ENCODE measurements at regions not wholly inside any gene's neighbourhood (a gene's known extent, or its start where the extent isn't known, plus 50 kb on each side); places are given as distances from the start of the nearest gene placed in this dataset.
A peak's percentile ranks its signal among the peaks of the same experiment; 100 is the strongest.
"Not testable (repeated sequence)": the region's sequence is repeated elsewhere in the genome, so short reads cannot be mapped to it uniquely, and the experiment has no call there.

DNA sequence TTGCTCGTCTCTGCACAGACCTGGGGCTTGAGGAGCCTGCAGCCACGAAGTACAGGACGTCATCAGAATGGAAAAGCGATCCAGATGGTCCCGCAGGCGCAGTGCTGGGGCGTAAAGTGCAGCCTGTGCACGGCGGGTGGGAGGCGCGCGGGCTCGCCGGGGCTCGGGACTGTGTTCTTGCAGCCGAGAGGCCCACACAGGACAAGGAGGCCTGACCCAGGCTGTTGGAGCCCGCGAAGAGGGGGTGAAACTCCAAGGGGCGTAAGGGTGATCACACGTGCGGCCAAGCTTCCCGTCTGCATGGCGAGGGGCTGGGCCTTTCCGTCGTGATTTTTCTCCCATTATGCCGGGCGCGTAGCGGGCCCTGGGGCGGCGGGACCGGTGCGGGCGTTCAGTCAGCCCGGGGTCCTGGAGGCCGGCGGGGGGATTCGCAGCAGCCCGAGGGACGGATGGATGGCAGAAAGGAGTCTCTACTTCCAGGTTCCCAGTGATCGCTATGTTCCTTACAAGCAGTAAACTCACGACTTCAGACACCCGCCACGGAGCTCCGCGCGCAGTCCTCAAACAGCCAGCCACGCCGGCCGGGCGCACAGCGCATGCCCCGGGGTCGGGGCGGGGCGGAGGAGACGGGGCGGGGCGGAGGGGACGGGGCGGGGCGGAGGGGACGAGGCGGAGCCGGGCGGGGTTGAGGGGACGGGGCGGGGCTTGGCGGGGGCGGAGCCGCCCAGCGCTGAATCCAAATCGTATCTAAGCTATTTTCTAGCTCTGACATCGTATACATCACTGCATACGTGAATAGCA, 141.0 kb upstream of the KCNJ18 start (continued):
- TF ChIP-seq ZNF785 (tag by site-specific recombination; IDR thresholded peaks at IDR 0.05) (no peak), ZNF214 (tag by site-specific recombination; IDR thresholded peaks at IDR 0.05; ENCODE audit: borderline replicate concordance) (no peak), ZNF510 (tag by site-specific recombination; IDR thresholded peaks at IDR 0.05; ENCODE audit: insufficient replicate concordance) (no peak), PRDM1 (tag by site-specific recombination; IDR thresholded peaks at IDR 0.05) (no peak), ZNF133 (tag by site-specific recombination; IDR thresholded peaks at IDR 0.05) (no peak), SETDB1 (IDR thresholded peaks at IDR 0.05; ENCODE audit: insufficient read length, low read length) (no peak), ZNF354C (tag by site-specific recombination; IDR thresholded peaks at IDR 0.05; ENCODE audit: borderline replicate concordance, low read depth) (no peak), ZNF140 (tag by site-specific recombination; IDR thresholded peaks at IDR 0.05) (no peak), ZNF626 (tag by site-specific recombination; IDR thresholded peaks at IDR 0.05) (no peak)

DNA sequence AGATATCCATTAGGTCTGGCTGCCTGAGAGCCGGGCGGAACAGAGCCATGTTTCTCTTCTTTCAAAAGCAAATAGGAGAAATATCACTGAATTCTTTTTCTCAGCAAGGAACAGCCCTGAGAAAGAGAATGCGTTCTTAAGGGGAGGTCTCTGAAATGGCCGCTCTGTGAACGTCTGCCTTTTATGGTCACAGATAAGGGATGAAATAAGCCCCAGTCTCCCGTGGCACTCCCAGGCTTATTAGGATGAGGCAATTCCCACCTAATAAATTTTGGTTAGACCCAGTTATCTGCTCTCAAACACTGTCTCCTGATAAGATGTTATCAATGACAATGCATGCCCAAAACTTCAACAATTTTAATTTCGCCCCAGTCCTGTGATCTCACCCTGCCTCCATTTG, 133.4 kb upstream of the KCNJ18 start:
- POLR2A ChIA-PET; H3K36me3 ChIP-seq (ENCODE audit: control insufficient read depth in 2 of 2, insufficient read depth in 1 of 2, low read length in 2 of 2); H3K27ac ChIP-seq (ENCODE audit: extremely low read depth, low read depth, low read length); H3K4me3 ChIP-seq (ENCODE audit: low read depth, low read length); H3K4me1 ChIP-seq (ENCODE audit: control insufficient read depth, insufficient read depth, low read length); H3K9me3 ChIP-seq (ENCODE audit: control insufficient read depth, insufficient read depth, low read depth, low read length); CTCF ChIA-PET: not testable (repeated sequence)
- TF ChIP-seq ZNF626 (tag by site-specific recombination; IDR thresholded peaks at IDR 0.05) (0 out of 2 replicates have a peak, but pooled peaks have one; percentile 47), SETDB1 (IDR thresholded peaks at IDR 0.05; ENCODE audit: insufficient read length, low read length) (peak; percentile 80)

DNA sequence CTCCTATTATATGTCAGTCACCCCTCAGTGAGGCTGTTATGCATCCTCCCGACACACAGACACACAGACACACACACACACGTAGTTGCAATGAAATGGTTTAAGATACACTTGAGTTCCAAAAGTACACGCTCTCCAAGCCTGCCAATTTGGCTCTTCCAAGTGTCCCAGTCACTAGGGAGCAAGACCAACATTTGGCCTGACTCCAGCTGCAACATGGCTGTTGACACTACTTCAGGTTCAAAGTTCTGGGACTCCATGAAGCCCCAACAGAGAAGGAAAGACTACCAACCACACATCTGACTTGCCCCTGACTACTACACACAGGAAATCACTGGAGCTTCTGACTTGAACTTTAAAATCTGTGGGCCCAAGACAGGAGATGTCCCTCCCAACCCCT, 128.1 kb upstream of the KCNJ18 start:
- H3K4me3 ChIP-seq (ENCODE audit: low read depth, low read length), result no peak overlapping the region
- no peaks in the 10 kb centered on the region for H3K4me1 ChIP-seq (ENCODE audit: control insufficient read depth, insufficient read depth, low read length)
- TF ChIP-seq SCRT2 (tag by site-specific recombination; IDR thresholded peaks at IDR 0.05) (no peak), MEIS1 (CRISPR knock-in tag; IDR thresholded peaks at IDR 0.05; ENCODE audit: borderline replicate concordance) (no peak)
- TF ChIP-seq, protein P1, sequence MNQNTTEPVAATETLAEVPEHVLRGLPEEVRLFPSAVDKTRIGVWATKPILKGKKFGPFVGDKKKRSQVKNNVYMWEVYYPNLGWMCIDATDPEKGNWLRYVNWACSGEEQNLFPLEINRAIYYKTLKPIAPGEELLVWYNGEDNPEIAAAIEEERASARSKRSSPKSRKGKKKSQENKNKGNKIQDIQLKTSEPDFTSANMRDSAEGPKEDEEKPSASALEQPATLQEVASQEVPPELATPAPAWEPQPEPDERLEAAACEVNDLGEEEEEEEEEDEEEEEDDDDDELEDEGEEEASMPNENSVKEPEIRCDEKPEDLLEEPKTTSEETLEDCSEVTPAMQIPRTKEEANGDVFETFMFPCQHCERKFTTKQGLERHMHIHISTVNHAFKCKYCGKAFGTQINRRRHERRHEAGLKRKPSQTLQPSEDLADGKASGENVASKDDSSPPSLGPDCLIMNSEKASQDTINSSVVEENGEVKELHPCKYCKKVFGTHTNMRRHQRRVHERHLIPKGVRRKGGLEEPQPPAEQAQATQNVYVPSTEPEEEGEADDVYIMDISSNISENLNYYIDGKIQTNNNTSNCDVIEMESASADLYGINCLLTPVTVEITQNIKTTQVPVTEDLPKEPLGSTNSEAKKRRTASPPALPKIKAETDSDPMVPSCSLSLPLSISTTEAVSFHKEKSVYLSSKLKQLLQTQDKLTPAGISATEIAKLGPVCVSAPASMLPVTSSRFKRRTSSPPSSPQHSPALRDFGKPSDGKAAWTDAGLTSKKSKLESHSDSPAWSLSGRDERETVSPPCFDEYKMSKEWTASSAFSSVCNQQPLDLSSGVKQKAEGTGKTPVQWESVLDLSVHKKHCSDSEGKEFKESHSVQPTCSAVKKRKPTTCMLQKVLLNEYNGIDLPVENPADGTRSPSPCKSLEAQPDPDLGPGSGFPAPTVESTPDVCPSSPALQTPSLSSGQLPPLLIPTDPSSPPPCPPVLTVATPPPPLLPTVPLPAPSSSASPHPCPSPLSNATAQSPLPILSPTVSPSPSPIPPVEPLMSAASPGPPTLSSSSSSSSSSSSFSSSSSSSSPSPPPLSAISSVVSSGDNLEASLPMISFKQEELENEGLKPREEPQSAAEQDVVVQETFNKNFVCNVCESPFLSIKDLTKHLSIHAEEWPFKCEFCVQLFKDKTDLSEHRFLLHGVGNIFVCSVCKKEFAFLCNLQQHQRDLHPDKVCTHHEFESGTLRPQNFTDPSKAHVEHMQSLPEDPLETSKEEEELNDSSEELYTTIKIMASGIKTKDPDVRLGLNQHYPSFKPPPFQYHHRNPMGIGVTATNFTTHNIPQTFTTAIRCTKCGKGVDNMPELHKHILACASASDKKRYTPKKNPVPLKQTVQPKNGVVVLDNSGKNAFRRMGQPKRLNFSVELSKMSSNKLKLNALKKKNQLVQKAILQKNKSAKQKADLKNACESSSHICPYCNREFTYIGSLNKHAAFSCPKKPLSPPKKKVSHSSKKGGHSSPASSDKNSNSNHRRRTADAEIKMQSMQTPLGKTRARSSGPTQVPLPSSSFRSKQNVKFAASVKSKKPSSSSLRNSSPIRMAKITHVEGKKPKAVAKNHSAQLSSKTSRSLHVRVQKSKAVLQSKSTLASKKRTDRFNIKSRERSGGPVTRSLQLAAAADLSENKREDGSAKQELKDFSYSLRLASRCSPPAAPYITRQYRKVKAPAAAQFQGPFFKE (tag by site-specific recombination; IDR thresholded peaks at IDR 0.05; ENCODE audit: borderline replicate concordance), result no peak
- TF ChIP-seq, protein P2, sequence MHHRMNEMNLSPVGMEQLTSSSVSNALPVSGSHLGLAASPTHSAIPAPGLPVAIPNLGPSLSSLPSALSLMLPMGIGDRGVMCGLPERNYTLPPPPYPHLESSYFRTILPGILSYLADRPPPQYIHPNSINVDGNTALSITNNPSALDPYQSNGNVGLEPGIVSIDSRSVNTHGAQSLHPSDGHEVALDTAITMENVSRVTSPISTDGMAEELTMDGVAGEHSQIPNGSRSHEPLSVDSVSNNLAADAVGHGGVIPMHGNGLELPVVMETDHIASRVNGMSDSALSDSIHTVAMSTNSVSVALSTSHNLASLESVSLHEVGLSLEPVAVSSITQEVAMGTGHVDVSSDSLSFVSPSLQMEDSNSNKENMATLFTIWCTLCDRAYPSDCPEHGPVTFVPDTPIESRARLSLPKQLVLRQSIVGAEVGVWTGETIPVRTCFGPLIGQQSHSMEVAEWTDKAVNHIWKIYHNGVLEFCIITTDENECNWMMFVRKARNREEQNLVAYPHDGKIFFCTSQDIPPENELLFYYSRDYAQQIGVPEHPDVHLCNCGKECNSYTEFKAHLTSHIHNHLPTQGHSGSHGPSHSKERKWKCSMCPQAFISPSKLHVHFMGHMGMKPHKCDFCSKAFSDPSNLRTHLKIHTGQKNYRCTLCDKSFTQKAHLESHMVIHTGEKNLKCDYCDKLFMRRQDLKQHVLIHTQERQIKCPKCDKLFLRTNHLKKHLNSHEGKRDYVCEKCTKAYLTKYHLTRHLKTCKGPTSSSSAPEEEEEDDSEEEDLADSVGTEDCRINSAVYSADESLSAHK (tag by site-specific recombination; IDR thresholded peaks at IDR 0.05), result no peak
- TF ChIP-seq, protein P3, sequence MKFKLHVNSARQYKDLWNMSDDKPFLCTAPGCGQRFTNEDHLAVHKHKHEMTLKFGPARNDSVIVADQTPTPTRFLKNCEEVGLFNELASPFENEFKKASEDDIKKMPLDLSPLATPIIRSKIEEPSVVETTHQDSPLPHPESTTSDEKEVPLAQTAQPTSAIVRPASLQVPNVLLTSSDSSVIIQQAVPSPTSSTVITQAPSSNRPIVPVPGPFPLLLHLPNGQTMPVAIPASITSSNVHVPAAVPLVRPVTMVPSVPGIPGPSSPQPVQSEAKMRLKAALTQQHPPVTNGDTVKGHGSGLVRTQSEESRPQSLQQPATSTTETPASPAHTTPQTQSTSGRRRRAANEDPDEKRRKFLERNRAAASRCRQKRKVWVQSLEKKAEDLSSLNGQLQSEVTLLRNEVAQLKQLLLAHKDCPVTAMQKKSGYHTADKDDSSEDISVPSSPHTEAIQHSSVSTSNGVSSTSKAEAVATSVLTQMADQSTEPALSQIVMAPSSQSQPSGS (tag by site-specific recombination; IDR thresholded peaks at IDR 0.05; ENCODE audit: low read depth), result no peak
- TF ChIP-seq, protein P4, sequence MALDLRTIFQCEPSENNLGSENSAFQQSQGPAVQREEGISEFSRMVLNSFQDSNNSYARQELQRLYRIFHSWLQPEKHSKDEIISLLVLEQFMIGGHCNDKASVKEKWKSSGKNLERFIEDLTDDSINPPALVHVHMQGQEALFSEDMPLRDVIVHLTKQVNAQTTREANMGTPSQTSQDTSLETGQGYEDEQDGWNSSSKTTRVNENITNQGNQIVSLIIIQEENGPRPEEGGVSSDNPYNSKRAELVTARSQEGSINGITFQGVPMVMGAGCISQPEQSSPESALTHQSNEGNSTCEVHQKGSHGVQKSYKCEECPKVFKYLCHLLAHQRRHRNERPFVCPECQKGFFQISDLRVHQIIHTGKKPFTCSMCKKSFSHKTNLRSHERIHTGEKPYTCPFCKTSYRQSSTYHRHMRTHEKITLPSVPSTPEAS (tag by site-specific recombination; IDR thresholded peaks at IDR 0.05), result no peak
- no peaks in the 10 kb centered on the region for H3K9me3 ChIP-seq (ENCODE audit: control insufficient read depth, insufficient read depth, low read depth, low read length)
- ChIA-PET CTCF (no interaction called here), POLR2A (no interaction called here)
- no peak overlapping the region for H3K27ac ChIP-seq (ENCODE audit: extremely low read depth, low read depth, low read length)
- H3K36me3 ChIP-seq (ENCODE audit: control insufficient read depth in 2 of 2, insufficient read depth in 1 of 2, low read length in 2 of 2), result no peaks in the 10 kb centered on the region

DNA sequence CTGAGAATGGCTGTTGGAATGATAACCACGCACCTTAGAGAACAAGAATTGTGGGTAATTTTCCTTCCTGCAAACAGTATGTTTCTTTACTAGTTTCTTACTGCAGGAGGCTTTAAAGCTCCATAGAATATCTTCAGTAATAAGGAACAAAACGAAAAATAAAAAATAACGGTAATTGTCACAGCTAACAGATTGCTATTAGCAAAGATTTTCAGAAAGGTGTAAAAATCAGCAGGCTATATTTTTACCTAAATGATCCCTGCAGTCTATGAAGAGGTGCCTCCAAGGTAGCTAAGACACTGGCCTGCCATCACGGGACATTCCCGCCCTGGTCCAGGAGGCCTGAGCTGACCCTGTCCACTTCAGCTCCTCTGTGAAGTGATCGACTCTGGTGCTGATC, 127.6 kb upstream of the KCNJ18 start:
- POLR2A ChIA-PET, CTCF ChIA-PET: not testable (repeated sequence)

More for the DNA sequence above, 127.6 kb upstream of the KCNJ18 start:
- not testable (repeated sequence) for H3K4me3 ChIP-seq (ENCODE audit: low read depth, low read length); H3K9me3 ChIP-seq (ENCODE audit: control insufficient read depth, insufficient read depth, low read depth, low read length); H3K36me3 ChIP-seq (ENCODE audit: control insufficient read depth in 2 of 2, insufficient read depth in 1 of 2, low read length in 2 of 2); H3K27ac ChIP-seq (ENCODE audit: extremely low read depth, low read depth, low read length); H3K4me1 ChIP-seq (ENCODE audit: control insufficient read depth, insufficient read depth, low read length)

Data from HEK293 (cell line).